RWPE2 (cell line): ENCODE measurements at regions not wholly inside any gene's neighbourhood (a gene's known extent, or its start where the extent isn't known, plus 50 kb on each side); places are given as distances from the start of the nearest gene placed in this dataset.

Experiments
- ATAC-seq: fragments of 200-7000 bp; cut with Tn5 transposase; 3 replicates; pipeline ENCODE4 v1.9.1; 2021; ENCODE audit warnings: low read depth
- DNase-seq: peaks from one replicate; pipeline ENCODE4 v3.0.0-alpha.2; 2020; ENCODE audit warnings: low spot score
- H3K27ac ChIP-seq: fragments of 450-650 bp; 2 replicates; pipeline ENCODE4 v1.5.1; 2017; ENCODE audit warnings: mild to moderate bottlenecking; ENCODE audit not compliant: poor library complexity, severe bottlenecking
- H3K27me3 ChIP-seq: fragments of 250-450 bp; sonication (Bioruptor Pico); 2 replicates; pipeline ENCODE4 v1.5.1; 2021; ENCODE audit warnings: mild to moderate bottlenecking, moderate library complexity; ENCODE audit not compliant: insufficient read depth, poor library complexity, severe bottlenecking
- H3K36me3 ChIP-seq: fragments of 250-450 bp; sonication (Bioruptor Pico); 2 replicates; pipeline ENCODE4 v1.5.1; 2020; ENCODE audit warnings: low read depth, mild to moderate bottlenecking, moderate library complexity
- H3K4me1 ChIP-seq: fragments of 250-450 bp; sonication (Bioruptor Pico); 2 replicates; pipeline ENCODE4 v1.5.1; 2021; ENCODE audit warnings: mild to moderate bottlenecking, moderate library complexity; ENCODE audit not compliant: insufficient read depth, poor library complexity, severe bottlenecking
- H3K4me3 ChIP-seq: fragments of 250-450 bp; sonication (Bioruptor Pico); 2 replicates; pipeline ENCODE4 v1.5.1; 2021; ENCODE audit warnings: mild to moderate bottlenecking, moderate library complexity; ENCODE audit not compliant: severe bottlenecking
- H3K9me3 ChIP-seq: fragments of 250-450 bp; sonication (Bioruptor Pico); 2 replicates; pipeline ENCODE4 v1.5.1; 2021; ENCODE audit warnings: mild to moderate bottlenecking, moderate library complexity; ENCODE audit not compliant: severe bottlenecking
- CTCF ChIP-seq: fragments of 450-650 bp; IDR thresholded peaks from one replicate; pipeline ENCODE4 v1.5.1; 2017; ENCODE audit warnings: mild to moderate bottlenecking, moderate library complexity; ENCODE audit not compliant: poor library complexity, severe bottlenecking

GRCh38 chr5:172548311-172548731 lies 92.7 kb upstream of the NEURL1B start:
- no peaks in the 10 kb centered on the region for H3K27me3 ChIP-seq
- ATAC-seq (peak; percentile 16; the same call in 1 of the 3 replicates), DNase-seq (peak; percentile 37)
- H3K36me3 ChIP-seq = no peaks in the 10 kb centered on the region
- H3K4me1 ChIP-seq = no peaks in the 10 kb centered on the region
- no peak for TF ChIP-seq CTCF
- no peak overlapping the region for H3K27ac ChIP-seq
- H3K4me3 ChIP-seq = no peak overlapping the region
- no peaks in the 10 kb centered on the region for H3K9me3 ChIP-seq

- Histone ChIP-seq H3K4me1 (no peaks in the 10 kb centered on the region), H3K27me3 (no peaks in the 10 kb centered on the region), H3K4me3 (no peak overlapping the region), H3K9me3 (no peaks in the 10 kb centered on the region), H3K36me3 (no peaks in the 10 kb centered on the region), H3K27ac (no peak overlapping the region)
- DNase-seq = peak; percentile 42
- ATAC-seq = no peak
- no peak for TF ChIP-seq CTCF
Measured at GRCh38 chr5:172546196-172546595, 91.9 kb upstream of the SH3PXD2B start.

- H3K9me3 ChIP-seq = no peaks in the 10 kb centered on the region
- no peak overlapping the region for H3K27ac ChIP-seq
- no peaks in the 10 kb centered on the region for H3K36me3 ChIP-seq
- H3K4me1 ChIP-seq = no peaks in the 10 kb centered on the region
- no peak for TF ChIP-seq CTCF
- ATAC-seq (no peak), DNase-seq (peak; percentile 52)
- no peak overlapping the region for H3K4me3 ChIP-seq
- H3K27me3 ChIP-seq = no peaks in the 10 kb centered on the region
Measured at GRCh38 chr5:172545291-172545801, 91.0 kb upstream of the SH3PXD2B start.

- DNase-seq = peak; percentile 30
- no peaks in the 10 kb centered on the region for H3K4me1 ChIP-seq
- H3K9me3 ChIP-seq = no peaks in the 10 kb centered on the region
- H3K27me3 ChIP-seq = no peaks in the 10 kb centered on the region
- no peaks in the 10 kb centered on the region for H3K36me3 ChIP-seq
- H3K4me3 ChIP-seq = no peak overlapping the region
- no peak for ATAC-seq
- TF ChIP-seq CTCF = no peak
- H3K27ac ChIP-seq = no peak overlapping the region
Measured at GRCh38 chr5:172544371-172545095, 90.2 kb upstream of the SH3PXD2B start.
